Heart right ventricle (tissue), 16 donors: ENCODE measurements at regions not wholly inside any gene's neighbourhood (a gene's known extent, or its start where the extent isn't known, plus 50 kb on each side); places are given as distances from the start of the nearest gene placed in this dataset.

Experiments used
- ATAC-seq, 8 donors: fragments of 200-7000 bp; cut with Tn5 transposase; one replicate each; pipeline ENCODE4 v1.9.1; 2020; ENCODE audit warnings: mild to moderate bottlenecking in 8 of 8, moderate library complexity in 8 of 8, moderate number of reproducible peaks in 1 of 8
- DNase-seq, 2 donors: peaks; one replicate each; pipeline ENCODE4 v3.0.0-alpha.2; 2020
- H3K27ac ChIP-seq, 10 donors: fragments of 200-600 bp; sonication (generic) in 2 of 10; one replicate each; pipeline versions ENCODE4 v1.5.0 to v1.8.0; 2020 to 2022; ENCODE audit warnings: mild to moderate bottlenecking in 3 of 10
- H3K27me3 ChIP-seq, 7 donors: fragments of 200-600 bp; one replicate each; pipeline ENCODE4 v1.8.0; 2021 to 2022; ENCODE audit warnings: mild to moderate bottlenecking in 2 of 7
- H3K36me3 ChIP-seq, 9 donors: fragments of 200-600 bp; sonication (generic) in 1 of 9; one replicate each; pipeline versions ENCODE4 v1.5.0 to v1.8.0; 2020 to 2022; ENCODE audit warnings: mild to moderate bottlenecking in 2 of 9
- H3K4me1 ChIP-seq, 9 donors: fragments of 200-600 bp; sonication (generic) in 1 of 9; one replicate each; pipeline versions ENCODE4 v1.5.0 to v1.8.0; 2020 to 2022; ENCODE audit warnings: mild to moderate bottlenecking in 4 of 9
- H3K4me3 ChIP-seq, 10 donors: fragments of 200-600 bp; sonication (generic) in 2 of 10; one replicate each; pipeline versions ENCODE4 v1.5.0 to v1.8.0; 2020 to 2022; ENCODE audit warnings: mild to moderate bottlenecking in 7 of 10, moderate library complexity in 2 of 10
- H3K9me3 ChIP-seq, 11 donors: fragments of 200-600 bp in 10 of 11; sonication (generic) in 2 of 11; one replicate each; pipeline versions ENCODE4 v1.5.0 to v1.8.0; 2013 to 2022; ENCODE audit warnings: mild to moderate bottlenecking in 2 of 11, control low read depth in 1 of 11, moderate library complexity in 1 of 11
- WGBS, 2 donors: extraction: QIAGEN DNeasy Blood & Tissue Kit; methylation state at CpG; one replicate each; pipeline ENCODE4 v1.1.7; 2013; ENCODE audit warnings: inconsistent platforms in 1 of 2; 5-methylcytosine and 5-hydroxymethylcytosine counted together
- intact Hi-C, 10 donors: fragments of 100-400 bp; cut with DNase I; formaldehyde crosslinking; loops; one replicate each; pipeline versions ENCODE4 v1.11.1 to v1.14.2; 2022
- TF ChIP-seq, protein P1 (sequence below), 9 donors: fragments of 200-600 bp; sonication (generic) in 2 of 9; IDR thresholded peaks; one replicate each; pipeline versions ENCODE4 v1.5.0 to v1.8.0; 2021 to 2022; ENCODE audit warnings: antibody characterized with exemption in 9 of 9, mild to moderate bottlenecking in 5 of 9, moderate library complexity in 1 of 9
- donor health status: Arrhythmogenic right ventricular cardiomyopathy.
- donor health status: ischemic (EF 13 %, LVEDD 7.1; RV severe dilation, severe dysfunction).
- donor health status: healthy with polysubstance abuse.
- donor health status: DM: no; HTN: yes; CAD: no.
- donor health status: DM: no; HTN: no; CAD: no.
- donor health status: ischemic (EF 25% LVEDD 6.9; RV normal size, moderate dysfunction).
- donor health status: ischemic (EF 25% LVEDD 5.7; RV mildly dilated, moderate dysfunction).
- donor health status: healthy.
- donor health status: DM: yes; HTN: yes; CAD: no.
- donor health status: Ischemic cardiomyopathy.
- donor health status: ischemic (EF 35%, LVEDD 5.7; RV mildly dilated, moderate dysfunction).
- donor health status: nonischemic (EF 11% LVEDD 7.7; RV severe dilation, severe dysfunction).
- donor health status: DM: yes; HTN: yes; CAD: no.
- donor health status: PGD.
- donor health status: ischemic (EF 29% LVEDD 5.4; RV normal size, mild dysfunction).
- donor health status: nonischemic (EF 23%, LVEDD 6.1; RV moderate dilation, normal function).

DNA sequence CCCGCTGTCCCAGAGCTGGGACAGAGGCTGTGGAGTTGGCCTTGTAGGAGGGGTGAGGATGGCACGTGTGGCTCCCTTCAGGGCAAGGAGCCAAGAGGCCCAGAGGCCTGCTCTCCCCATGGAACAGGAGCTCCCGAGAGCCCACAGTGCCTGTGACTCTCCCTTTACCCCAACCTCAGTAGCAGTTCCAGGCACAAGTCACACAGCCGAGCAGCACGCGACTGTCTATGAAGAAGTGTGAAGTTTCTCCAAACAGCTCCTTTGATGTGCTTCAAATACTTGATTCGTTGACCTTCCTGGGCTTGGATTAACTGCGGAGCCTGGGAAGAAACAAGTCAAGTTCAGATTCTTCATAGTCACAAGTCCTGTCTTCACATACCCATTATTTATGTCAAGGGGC, 208.7 kb downstream of the IRX2 start:
- Histone ChIP-seq H3K4me3 (no peak overlapping the region), H3K36me3 (no peaks in the 10 kb centered on the region), H3K9me3 (no peaks in the 10 kb centered on the region), H3K4me1 (no peaks in the 10 kb centered on the region), H3K27me3 (peaks cover 0 to 11% (median 0%) of the 10 kb centered on the region in 7 donors), H3K27ac (no peak overlapping the region)
- no peak for DNase-seq
- TF ChIP-seq, protein P1, sequence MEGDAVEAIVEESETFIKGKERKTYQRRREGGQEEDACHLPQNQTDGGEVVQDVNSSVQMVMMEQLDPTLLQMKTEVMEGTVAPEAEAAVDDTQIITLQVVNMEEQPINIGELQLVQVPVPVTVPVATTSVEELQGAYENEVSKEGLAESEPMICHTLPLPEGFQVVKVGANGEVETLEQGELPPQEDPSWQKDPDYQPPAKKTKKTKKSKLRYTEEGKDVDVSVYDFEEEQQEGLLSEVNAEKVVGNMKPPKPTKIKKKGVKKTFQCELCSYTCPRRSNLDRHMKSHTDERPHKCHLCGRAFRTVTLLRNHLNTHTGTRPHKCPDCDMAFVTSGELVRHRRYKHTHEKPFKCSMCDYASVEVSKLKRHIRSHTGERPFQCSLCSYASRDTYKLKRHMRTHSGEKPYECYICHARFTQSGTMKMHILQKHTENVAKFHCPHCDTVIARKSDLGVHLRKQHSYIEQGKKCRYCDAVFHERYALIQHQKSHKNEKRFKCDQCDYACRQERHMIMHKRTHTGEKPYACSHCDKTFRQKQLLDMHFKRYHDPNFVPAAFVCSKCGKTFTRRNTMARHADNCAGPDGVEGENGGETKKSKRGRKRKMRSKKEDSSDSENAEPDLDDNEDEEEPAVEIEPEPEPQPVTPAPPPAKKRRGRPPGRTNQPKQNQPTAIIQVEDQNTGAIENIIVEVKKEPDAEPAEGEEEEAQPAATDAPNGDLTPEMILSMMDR (IDR thresholded peaks at IDR 0.05), result no peak
- intact Hi-C loops, result loop anchor here in 1 of 10 donors (1.0 kb wide), 1 partner anchor 23 kb away; no protein-coding TSS in a partner anchor
- ATAC-seq, result no peak
- WGBS, 2 donors, result 74% methylated on average over 8 of the region's 8 CpGs

DNA sequence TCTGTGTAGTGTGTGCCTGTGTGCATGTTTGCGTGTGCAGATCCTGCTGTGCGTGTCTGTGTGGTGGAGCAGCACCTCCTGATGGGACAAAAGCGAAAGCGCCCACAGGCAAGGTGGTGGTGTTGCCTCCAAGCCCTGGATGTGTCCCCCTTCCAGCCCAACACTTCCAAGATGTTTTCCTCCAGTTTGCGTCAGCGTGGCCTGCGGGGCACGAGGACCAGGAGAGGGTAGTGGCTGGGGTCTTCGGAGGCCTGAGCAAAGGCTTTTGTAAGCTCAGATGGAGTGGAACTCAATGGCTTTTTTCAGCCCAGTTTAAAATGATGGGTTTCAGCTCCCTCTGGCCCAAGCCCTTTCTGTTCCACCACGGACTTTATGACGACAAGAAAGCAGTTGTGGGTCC, 209.5 kb downstream of the IRX2 start:
- Histone ChIP-seq H3K27ac (no peak overlapping the region), H3K27me3 (peaks cover 0 to 11% (median 0%) of the 10 kb centered on the region in 7 donors), H3K36me3 (no peaks in the 10 kb centered on the region), H3K4me3 (no peak overlapping the region), H3K9me3 (no peaks in the 10 kb centered on the region), H3K4me1 (no peaks in the 10 kb centered on the region)
- TF ChIP-seq, protein P1 (IDR thresholded peaks at IDR 0.05), result no peak
- 88 to 91% methylated on average over 11 of the region's 11 CpGs for WGBS, 2 donors
- no peak for DNase-seq
- ATAC-seq, result no peak
- intact Hi-C loops, result no loop called here

DNA sequence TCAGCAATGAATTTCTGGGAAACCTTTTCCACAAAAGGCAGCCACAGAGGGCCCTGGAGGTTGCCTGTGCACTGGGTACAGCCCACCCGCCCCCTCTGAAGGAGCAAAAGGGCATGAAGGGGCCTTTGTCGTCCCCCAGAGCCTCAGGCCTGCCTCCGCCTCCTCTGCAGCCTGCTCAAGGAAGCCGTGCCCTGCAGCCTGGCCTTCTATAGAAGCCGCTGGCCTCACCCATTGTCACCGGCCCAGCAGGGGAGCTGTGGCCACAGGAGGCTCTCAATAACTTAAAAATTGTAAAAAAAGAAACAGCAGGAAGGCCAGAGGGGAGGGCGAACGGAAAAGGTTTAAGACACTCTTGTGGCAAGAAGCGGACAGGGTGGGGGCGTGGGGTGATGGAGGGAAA, 213.3 kb downstream of the IRX2 start:
- WGBS, 2 donors, result 43 to 52% methylated on average over 10 of the region's 10 CpGs
- H3K4me1 ChIP-seq, result no peaks in the 10 kb centered on the region
- no peak overlapping the region for H3K27ac ChIP-seq
- intact Hi-C loops, result no loop called here
- DNase-seq, result no peak
- peaks cover 0 to 16% (median 5%) of the 10 kb centered on the region in 11 donors for H3K9me3 ChIP-seq
- H3K27me3 ChIP-seq, result peaks cover 0 to 16% (median 0%) of the 10 kb centered on the region in 7 donors
- no peak for ATAC-seq
- TF ChIP-seq, protein P1 (IDR thresholded peaks at IDR 0.05), result no peak
- H3K4me3 ChIP-seq, result no peak overlapping the region
- no peaks in the 10 kb centered on the region for H3K36me3 ChIP-seq

DNA sequence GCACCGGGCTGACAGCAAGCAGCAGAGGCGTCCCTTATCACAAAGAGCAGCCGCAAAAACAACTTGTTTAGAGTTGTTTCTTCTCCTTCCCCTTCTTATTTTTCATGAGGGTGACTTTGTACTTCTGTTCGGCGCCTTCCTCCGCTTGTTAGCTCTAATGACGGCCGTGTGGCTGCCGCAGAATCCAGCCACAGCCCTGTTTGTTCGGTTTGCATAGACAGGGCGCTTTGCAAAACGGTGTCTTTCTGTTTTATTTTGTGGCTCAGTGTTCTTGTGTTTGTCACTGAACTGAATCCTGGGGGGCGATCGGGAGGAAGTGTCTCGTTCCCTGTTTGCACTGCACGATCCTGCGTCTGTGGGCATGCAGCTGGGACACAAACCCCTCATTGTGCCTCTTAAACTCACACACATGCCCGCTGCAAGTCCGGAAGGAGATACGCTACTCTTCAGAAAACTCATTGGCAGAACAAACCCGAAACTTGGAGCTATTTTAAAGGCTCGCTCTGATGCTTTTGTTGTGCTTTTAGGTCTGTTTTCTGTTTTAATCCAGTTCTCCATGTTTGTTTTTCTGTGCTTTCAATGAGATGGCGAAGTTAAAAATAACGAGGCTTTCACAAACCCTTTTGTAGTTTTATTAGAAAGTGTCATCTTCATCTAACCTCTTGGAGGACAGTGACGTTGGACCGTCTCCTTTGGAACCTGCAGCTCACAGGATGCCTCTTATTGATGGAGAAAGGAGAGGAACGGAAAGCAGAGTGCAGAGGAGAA, 213.9 kb downstream of the IRX2 start:
- intact Hi-C loops, result no loop called here
- TF ChIP-seq, protein P1 (IDR thresholded peaks at IDR 0.05), result no peak
- H3K4me3 ChIP-seq, result no peak overlapping the region
- peaks cover 0 to 16% (median 5%) of the 10 kb centered on the region in 11 donors for H3K9me3 ChIP-seq
- WGBS, 2 donors, result 75 to 80% methylated on average over 27 of the region's 27 CpGs
- H3K27me3 ChIP-seq, result peaks cover 0 to 20% (median 0%) of the 10 kb centered on the region in 7 donors
- ATAC-seq (no peak), DNase-seq (no peak)
- H3K4me1 ChIP-seq, result no peaks in the 10 kb centered on the region
- no peak overlapping the region for H3K27ac ChIP-seq
- H3K36me3 ChIP-seq, result no peaks in the 10 kb centered on the region
